ENCODE measurements at regions not wholly inside any gene's neighbourhood (a gene's known extent, or its start where the extent isn't known, plus 50 kb on each side); places are given as distances from the start of the nearest gene placed in this dataset.
A peak's percentile ranks its signal among the peaks of the same experiment; 100 is the strongest.
"Not testable (repeated sequence)": the region's sequence is repeated elsewhere in the genome, so short reads cannot be mapped to it uniquely, and the experiment has no call there.

- no peak for DNase-seq
Observed at GRCh38 chrX:19172741-19173140, 50.5 kb upstream of the ADGRG2 start.

- DNase-seq: no peak
Observed at GRCh38 chrX:19174401-19175025, 52.2 kb upstream of the ADGRG2 start.

GRCh38 chrX:19176901-19177630, 54.8 kb upstream of the ADGRG2 start:
- no peak for DNase-seq

DNA sequence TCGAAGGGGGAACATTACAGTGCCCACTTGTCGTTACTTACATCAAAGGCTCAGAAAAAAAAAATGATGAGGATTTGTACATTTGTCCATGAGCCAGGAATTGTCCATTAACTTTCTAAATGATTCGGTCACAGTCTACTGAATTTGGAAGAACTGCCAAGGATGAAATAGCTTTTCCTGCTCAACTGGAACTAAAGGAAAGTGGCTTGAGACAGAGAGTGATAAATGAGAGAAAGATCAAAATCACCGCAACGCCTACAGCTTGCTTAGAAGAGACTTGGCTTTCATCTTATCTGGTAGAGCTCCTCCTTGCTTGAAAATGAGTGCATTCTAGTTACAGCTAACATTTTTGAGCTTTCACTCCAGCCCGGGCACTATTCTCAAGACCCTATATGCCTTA, 55.5 kb upstream of the ADGRG2 start:
- no peak for DNase-seq

DNA sequence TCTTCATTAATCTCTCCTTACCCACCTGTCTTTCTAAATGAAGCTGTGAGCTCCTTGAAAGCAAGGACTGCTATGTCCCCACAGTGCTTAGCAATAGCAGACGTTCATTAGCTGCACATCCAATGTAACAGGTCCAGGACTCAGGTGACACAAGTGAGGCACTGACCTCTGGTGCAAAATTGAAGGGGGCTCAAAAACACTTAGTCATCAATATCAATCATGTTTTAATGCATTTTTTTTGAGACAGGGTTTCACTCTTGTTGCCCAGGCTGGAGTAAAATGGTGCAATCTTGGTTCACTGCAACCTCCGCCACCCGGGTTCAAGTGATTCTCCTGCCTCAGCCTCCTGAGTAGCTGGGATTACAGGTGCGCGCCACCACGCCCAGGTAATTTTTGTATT, 56.1 kb upstream of the ADGRG2 start:
- no peak for DNase-seq

- DNase-seq: no peak
Observed at GRCh38 chrX:19179389-19179788, 57.1 kb upstream of the ADGRG2 start.

DNA sequence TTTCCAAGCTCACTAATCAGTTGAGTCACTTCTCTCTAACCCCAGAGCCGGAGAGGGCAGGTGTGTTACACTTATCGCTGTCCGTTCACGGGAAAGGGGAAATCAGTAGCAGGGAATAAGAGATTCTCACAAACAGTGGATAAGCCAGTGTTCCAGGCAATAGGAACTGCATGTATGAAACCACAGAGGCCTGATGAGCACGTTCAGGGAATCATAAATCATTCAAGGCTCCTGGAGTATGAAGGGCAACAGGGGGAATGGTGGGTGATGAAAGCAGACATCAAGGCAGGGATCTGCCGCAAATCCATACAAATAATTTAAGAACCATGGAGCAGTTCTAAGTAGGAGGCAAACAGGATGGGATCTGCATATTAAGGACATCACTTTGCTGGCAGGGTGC, 59.1 kb upstream of the ADGRG2 start:
- DNase-seq: no peak

DNA sequence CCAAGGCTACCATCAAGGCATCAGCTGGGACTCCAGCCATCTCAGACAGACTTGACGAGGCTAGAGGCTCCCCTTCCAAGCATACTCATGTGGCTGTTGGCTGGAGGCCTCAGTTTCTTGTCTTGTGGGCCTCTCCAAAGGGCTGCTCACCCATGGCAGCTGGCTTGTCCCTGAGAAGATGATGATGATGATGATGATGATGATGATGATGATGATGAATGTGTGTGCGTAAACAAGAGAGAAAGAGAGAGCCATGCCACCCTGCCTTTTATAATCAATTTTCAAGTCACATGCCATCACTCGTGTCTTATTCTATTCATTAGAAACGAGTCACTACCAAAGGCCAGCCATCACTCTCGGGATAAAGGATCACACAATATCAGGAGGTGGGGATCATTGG, 60.5 kb upstream of the ADGRG2 start:
- DNase-seq: no peak

GRCh38 chrX:19183761-19184477, 61.7 kb upstream of the ADGRG2 start:
- no peak for DNase-seq

DNA sequence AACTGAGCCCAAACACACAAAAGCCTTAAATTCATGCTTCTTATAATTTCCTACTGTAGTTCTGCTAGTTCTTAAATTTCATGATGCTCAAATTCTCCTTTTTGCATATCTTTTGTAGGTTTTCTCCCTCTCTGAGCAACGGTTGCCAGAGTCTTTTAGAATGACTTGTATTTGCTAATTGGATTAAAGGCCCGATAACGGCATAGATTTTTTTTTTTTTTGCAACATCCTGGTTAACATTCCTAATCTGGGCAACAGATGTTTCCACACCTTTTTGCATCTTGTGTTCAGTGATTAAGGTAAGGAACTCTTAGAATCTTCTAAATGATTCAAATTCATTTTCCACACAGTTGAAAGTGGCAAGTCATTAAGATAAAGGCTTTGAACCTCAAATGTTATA, 66.3 kb upstream of the ADGRG2 start:
- DNase-seq: no peak

DNA sequence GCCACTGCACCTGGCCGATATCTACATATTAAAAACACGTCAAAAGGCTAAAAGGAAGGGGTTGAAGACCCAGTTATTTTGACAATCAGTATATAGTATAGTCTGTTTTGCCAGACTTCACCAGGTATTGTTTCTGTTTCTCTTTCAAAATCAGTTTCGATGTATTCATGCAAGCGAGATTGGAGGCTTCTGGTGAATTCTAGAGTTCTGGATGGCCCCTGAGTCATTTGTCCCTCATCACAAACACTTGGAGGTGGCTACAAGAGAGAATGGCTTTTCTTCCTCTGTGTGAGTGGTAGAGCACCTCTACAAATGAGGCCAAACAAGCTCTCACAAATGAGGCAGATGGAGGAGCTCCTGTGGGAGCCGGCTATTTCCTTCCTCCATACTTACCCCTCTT, 68.6 kb upstream of the ADGRG2 start:
- DNase-seq: no peak

DNA sequence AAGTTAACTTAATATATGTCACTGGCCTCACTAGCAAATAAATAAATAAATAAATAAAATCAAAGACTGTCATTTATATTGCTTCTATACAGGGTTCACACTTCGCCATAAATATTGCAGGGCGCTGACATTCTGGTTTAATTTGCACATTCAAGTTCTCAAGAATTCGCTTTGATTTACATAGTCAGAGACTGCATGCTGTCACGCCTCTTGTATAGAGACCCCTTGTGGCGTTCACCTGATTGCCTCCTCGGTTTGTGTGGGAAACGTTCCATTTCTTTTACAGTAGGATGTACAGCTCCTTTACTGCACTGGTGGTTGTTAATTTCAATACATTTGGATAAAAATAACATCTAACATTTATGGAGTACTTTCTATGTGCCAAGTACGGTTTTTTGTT, 71.3 kb upstream of the ADGRG2 start:
- no peak for DNase-seq

DNA sequence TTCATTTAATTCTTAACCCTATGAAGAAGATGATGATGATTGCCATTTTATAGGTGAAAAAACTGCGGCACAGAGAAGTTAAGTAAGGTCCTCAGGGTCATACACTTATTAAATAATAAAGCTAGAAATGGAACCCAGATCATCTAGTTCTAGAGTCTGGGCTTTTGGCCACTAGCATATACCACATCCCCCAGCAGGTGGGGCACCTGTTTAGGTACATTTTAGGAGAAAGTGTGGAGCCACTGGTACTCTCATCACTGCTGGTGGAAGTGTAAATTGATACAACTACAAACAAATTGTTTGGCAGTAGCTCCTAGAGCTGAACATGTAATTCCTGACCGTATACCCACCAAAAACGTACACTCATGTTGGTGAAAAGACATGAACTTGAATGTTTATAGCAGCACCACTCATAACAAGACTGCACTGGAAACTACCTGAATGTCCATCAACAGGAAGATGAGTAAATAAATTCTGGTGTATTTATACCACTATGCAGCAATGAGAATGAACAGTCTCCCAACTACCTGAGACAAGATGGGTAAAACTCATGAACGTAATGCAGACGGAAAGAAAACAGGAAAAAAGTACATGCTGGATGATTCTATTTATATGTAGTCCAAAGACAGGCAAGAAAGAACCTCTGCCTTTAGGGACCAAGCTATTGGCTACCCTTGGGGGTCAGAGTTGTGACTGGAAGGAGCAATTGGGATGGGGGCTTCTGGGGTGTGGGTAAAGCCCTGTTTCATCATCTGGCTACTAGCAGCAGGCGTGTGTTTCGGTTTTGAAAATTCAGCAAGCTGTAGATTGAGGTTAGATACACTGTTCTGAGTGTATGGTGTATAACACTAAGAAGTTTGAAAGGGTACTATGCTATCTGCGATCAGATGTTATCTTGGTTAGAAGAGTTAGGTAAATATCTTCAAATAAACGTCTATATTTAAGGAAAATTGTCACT, 72.3 kb upstream of the ADGRG2 start:
- DNase-seq: no peak

- no peak for DNase-seq
Observed at GRCh38 chrX:19195243-19195610, 73.0 kb upstream of the ADGRG2 start.

DNA sequence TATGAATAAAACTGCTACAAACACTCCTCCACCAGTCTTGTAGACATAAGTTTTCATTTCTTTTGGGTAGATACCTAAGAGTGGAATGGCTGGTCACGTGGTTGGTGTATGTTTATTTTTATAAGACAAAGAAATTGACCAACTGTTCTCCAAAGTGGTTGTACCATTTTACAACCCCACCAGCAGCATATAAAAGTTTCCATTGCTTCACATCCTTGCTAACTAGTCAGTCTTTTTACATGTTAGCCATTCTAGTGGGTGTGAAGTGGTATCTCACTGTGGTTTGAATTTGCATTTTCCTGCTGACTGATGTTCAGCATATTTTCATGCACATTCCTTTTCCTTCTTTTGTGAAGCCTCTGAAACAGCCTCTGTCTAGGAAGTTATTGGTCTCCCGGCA, 76.2 kb upstream of the ADGRG2 start:
- DNase-seq: no peak

- DNase-seq: no peak
Observed at GRCh38 chrX:19202171-19202570, 79.9 kb upstream of the ADGRG2 start.

GRCh38 chrX:19204636-19205035, 82.4 kb upstream of the ADGRG2 start:
- peak; percentile 0 for DNase-seq

DNA sequence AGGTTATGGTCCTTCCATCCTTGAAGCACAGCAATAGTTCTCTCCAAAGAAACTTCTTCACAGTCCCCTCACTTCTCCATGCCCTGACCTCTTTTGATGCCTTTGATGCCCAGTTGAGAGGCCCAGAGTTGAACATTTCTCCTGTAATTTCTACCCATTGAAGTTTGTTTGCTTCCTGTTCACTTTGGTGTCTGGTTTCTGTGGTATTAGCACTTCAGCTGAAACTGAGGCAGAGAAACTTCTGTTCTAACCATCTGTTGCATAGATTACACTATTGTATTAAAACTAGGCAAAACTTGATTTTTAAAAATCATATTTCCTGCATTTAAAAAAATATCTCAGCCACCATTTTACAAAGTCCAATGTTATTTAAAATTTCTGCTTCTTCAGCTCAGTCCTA, 89.8 kb upstream of the ADGRG2 start:
- no peak for DNase-seq

DNA sequence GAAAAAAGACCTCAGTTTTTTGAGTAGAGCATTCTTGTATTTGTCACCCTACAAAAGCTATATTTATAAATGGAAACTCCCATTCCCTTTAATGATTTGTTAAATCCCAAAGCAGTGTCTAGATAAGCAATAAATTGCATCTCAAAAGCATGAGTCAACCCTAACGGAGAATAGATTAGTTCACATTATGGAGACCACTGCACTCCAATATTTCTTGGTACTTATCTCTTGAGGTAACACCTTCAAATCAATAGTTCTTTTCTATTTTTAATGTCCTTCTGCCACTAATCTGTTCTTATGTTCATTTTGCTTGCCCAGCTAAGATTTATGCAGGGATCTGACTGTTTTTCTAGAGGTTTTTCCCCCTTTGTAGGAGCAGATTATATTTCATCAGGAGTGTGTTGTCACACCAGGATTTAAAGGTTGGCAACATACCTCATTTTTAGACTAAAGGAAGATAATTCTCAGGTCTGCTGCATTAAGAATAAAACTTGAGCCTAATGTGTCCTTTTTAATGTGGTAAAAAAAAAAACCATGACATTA, 91.4 kb upstream of the ADGRG2 start:
- DNase-seq: no peak

DNA sequence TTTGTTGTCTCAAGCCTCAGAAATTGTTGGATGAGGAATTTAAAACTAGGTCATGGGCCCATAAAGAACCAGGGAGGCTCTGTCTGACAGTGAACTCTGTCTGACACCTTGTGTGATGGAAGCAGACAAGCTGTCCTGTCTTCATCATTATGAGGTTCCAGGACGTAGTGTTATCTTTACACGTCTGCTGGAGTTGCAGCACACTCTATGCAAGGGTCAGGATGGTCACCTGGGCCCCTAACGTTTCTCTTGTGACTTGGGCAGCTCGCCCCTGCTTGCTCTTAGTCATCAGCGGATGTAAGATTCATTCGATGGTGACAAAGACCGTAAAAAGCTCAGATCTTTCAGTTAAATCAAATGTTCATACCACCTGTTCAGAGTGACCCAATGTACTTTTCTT, 92.0 kb upstream of the ADGRG2 start:
- no peak for DNase-seq

GRCh38 chrX:19225909-19226308, 103.6 kb upstream of the ADGRG2 start:
- no peak for DNase-seq

- not testable (repeated sequence) for DNase-seq
Observed at GRCh38 chrX:19229896-19230295, 107.6 kb upstream of the ADGRG2 start.

All from skin of body (tissue), 1 donor.